Activated T-cell treated with anti-CD3 and anti-CD28 coated beads for 1 hour (primary cell): ENCODE measurements at regions not wholly inside any gene's neighbourhood (a gene's known extent, or its start where the extent isn't known, plus 50 kb on each side); places are given as distances from the start of the nearest gene placed in this dataset.

Experiments used
- DNase-seq: peaks from one replicate; pipeline ENCODE4 v3.0.0-alpha.2; 2020; ENCODE audit warnings: low read depth

DNA sequence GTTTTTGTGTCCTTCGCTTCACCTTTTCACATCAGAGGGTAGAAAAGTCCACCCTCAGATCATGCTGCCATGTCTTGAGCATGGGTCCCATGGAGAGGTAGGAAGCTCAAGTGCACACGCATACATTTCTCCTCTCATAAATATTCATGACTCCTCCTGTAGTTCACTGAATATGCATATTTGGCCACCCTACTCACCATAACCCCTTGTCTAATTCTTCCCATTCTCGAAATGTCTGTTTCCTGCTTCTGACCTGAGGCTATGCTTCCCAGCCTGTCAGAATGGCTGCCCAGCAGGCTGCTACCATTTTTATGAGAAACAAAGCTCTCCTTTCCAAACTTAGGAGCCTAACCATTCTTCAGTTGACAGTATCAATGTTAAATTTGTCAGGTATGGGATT is 86.5 kb downstream of the ADRA2C start:
- DNase-seq = no peak

DNA sequence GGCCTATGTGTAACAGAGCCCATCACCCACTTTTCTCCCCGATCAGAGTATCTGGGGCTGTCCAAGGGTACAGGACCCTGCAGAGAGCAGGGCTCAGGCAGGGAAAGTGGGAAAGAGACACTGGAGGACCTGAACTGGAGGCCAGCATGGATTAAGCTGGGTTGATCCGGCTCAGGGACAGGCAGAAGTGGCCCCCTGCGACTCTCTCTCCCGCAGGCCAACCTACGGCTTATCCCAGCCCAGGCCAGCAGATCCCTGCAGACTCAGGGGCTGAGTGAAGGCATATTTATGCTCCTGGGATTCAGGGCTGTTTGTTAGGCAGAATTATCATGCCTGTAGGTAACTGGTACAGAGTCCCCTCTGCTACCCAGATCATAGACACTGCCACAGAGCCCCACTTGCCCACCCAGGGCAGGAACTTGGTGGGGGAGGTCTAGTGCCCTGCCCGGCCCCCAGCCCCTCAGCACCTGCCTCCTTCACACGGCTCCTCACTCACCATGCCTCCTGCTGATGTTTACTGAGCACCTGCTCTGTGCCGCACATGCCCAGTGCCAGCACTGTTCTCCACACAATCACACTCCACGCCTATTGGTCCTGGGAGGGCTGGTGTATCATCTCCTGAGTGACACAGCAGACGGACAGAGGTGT is 87.3 kb downstream of the ADRA2C start:
- DNase-seq = no peak

DNA sequence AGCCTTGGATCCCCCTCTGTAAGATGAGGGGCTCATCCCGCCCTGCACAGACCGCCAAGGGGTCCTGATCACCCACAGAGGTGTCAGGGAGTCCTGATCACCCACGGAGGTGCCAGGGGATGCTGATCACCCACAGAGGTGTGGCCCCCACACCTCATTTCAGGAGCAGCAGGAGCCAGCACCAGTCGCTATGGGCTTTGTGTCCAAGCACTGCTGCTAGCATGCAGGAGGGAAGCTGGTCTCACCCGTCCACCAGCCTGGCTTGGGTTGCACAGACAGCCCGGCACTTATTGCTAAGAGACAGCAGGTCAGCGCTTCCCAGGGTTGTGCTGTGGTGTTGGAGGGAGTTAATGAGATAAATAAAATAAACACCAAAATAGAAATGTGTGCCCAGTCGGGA is 88.5 kb downstream of the ADRA2C start:
- DNase-seq = no peak

DNA sequence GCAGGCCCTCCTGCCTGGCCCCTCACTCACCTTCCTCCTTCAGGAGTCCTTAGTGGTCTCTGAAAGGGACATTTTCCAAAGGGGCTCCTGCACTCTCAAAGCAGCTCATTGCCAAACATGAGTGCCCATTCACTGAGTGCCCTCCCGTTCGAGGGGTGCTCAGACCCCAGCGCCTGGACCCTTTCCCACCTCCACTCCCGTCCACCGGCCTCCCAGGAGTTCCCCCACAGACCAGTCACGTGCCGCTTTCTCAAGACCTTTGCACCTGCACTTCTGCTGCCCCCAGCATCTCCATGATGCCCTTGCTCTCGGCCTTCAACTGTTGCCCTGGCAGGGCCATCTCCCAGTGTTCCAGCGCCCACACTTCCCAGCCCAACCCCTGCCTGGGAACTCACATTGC is 89.5 kb downstream of the ADRA2C start:
- DNase-seq = no peak

DNA sequence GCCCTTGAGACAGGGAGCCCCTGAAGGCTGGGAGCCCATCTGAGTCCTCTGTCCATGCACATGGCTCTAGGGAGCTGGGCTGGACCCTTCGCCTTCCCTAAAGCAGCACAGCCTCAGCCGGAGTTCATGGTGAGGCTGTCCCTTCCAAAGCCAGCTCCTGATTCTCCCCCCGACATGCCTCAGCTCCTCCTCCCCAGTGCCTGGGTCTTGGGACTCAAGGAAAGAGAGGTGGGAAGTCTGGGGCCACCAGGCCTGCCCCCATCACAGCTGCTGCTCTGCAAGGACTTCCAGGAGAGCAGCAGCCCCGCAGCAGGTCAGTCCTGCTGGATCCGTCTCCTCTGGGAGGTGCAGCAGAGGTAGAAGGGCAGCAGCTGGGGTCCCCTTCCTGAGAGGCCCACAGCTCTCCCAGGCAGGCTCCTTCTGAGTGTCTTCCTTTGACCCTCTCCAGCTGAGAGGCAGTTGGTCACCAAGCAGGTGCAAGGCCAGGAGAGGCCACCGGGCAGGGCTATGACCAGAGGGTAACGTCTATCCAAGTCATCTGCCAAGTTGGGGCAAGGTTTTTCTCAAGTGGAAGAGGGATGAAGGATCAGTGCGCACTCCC is 90.5 kb downstream of the ADRA2C start:
- no peak for DNase-seq

DNA sequence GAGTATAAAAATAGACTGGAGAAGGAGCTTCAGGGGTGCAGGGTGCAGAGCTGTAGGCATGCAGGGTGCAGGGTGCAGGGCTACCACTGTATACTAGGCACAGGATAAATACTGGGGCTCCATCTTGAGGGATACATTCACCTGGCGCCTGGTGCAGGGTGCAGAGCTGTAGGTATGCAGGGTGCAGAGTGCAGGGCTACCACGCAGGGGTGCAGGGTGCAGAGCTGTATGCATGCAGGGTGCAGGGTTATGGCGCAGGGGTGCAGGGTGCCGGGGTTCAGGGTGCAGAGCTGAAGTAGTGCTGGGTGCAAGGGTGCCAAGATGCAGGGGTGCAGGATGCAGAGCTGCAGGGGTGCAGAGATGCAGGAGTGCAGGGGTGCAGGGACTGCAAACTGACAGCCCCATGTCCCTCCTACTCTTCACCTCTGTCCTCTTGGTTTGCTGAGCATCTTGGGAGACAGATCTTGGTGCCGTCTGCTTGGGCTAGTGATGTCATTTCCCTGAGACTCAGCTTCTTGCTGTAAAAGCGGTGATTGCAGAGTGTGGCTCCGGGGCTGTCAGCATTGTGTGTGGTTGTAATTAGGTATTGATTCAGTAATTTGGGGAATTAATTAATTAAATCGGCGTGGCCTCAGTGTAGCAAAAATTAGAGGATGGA is 91.2 kb downstream of the ADRA2C start:
- DNase-seq = no peak

DNA sequence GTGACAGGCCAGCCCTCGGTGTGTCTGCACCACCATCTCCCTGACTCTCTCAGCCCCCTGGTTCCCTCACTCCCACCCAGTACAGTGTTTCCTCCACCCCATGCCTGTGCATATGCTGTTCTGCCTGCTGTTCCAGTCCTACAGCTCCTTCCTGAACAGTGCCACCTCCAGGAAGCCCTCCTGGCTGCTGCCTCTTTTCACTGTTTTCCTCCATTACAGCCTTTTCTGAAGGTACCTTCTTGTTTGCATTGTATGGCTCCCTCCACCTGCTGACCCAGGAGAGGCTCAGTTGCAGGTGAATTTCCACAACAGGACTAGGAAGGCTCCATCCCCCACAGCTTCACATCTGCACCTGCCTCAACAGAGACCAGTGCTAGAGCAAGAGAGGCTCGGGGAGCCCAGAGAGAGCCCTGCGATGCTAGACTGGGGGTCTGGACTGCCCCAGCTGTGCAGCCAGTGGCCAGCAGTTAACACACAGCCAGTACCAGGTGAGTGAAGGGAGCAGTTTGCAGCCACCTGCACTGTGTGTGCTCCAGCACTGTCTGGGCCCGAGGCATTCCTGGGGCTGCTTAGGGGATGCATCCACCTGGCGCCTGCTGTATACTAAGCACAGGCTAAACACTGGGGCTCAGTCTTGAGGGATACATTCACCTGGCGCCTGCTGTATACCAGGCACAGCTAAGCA is 92.0 kb downstream of the ADRA2C start:
- no peak for DNase-seq

DNA sequence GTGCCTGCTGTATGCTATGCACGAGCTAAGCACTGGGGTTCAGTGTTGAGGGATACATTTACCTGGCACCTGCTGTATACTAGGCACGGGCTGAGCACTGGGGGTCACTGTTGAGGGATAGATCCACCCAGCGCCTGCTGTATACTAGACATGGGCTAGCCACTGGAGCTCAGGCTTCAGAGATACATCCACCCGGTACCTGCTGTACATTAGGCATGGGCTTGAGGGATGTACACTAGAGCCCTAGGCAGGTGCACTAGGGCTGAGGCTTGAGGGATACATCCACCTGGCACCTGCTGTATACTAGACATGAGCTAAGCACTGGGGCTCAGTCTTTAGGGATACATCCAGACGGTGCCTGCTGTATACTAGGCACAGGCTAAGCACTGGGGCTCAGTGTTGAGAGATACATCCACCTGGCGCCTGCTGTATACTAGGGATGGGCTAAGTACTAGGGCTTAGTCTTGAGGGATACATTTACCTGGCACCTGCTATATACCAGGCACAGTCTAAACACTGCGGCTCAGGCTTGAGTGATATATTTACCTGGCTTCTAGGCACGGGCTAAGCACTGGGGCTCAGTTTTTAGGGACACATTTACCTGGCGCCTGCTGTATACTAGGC is 92.7 kb downstream of the ADRA2C start:
- no peak for DNase-seq

DNA sequence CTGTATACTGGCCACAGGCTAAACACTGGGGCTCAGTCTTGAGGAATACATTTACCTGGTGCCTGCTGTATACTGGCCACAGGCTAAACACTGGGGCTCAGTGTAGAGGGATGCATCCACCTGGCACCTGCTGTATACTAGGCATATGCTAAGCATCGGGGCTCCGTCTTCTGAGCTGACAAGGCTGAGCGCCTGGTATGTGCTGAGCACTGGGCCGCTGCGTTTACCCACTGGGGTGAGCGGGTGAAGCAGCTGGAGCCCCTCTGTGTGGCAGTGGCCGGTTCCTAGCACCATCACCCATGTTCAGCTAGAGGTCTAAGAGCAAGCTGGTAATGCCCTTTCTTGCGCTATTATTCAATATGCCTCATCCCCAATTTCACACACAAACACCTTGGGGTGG is 93.4 kb downstream of the ADRA2C start:
- DNase-seq = no peak

DNA sequence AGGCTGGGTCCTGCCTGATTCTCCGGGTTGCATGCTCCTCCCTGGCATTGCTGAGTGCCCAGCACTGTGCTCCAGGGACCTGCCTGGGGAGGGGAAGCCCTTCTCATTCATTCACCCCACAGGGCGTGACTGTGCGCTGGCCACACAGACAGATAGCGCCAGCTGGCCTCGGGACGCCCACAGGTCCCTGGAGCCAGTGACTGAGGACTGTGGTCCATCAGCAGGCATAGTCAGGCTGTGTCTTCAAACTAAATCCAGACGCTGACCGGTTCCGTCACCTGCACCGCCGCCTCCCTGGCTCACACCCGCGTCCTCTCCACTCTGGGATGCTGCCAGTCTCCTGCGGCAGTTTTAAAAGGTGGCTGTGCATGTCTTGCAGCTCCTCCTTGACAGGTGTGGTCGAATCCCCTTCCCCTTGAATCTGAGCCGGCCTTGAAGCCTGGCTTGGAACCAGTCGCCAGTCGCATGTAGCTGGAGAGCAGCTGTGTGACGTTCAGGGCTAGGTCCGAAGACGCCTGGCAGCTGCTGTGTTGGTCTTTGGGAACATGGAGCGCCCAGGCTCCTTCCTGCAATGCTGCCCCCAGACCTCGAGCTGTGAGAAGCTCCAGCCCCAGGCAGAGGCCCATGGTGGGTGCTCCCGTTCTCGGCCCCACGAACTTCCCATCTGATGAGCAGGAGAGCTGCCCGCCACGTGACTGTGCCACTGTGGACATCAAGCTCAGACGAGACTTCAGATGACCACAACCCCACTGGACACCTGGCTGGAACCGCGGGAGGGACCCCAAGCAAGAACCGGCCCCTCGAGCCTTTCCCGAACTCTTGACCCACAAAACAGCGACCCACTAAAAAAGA is 94.1 kb downstream of the ADRA2C start:
- no peak for DNase-seq

DNA sequence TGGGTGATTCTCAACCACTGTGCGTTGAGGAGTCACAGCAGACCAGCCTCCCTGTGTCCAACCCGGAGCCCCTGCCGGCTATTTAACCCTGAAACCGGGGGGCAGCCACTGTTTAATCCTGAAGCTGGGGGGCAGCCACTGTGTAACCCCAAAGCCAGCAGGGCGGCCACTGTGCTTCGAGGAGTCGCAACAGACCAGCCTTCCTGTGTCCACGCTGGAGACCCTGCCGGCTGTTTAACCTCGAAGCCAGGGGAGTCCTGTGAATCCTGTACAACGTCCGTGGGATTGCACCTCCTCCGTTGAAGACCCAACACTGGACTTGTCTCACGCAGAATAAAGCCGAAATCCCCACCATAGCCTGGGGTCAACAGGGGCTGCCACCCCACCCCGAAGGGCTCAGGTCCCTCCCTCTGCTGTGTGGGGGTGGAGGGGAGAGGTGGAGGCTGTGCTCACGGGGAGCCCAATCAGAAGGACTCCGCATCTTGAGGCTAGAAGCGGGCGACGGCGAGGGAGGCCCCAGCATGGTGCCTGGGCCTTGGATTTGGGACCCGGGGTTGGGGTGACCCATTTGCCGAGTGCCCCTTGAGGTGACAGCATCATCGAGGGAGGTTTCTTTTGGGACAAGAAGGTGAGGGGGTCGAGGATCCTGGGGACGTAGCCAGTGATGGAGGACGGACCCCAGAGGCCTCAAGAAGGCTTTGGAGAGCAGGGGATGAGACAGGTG is 94.9 kb downstream of the ADRA2C start:
- DNase-seq = no peak

DNA sequence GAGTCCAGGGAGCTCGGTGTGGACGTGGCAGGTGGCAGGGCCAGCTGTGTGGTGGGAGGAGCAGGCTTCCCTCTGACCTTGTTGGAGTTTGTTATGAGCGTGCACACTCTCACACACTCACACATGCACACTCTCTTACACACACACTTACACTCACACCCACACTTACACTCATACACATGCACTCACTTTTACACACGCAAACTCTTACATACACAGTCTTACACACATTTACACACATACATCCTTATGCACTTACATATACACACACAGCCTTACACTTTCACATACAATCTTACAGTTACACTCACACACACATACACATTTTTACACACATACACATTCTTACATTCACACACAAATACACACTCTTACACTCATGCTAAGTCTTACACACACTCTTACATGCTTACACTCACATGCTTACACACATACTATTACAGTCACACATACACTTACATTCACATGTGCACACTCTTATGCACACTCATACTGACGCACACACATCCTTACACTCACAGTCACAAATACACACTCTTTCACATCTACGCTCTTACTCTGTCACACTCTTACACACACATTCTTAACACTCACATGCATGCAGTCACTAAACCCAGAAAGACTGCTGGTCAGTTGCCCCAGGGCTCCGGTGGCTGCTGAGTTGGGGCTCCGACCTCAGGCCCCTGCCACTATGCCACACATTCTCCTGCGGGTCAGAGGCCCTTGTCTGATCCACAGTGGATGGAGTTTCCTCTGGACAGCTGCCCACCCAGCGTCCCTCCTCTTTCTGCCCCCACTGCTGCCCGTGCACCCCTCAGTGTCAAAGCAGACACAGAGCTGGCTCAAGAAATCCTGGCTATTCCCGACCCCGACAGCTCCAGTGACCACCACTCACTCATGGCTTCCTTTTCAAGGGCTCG is 95.8 kb downstream of the ADRA2C start:
- DNase-seq = no peak

DNA sequence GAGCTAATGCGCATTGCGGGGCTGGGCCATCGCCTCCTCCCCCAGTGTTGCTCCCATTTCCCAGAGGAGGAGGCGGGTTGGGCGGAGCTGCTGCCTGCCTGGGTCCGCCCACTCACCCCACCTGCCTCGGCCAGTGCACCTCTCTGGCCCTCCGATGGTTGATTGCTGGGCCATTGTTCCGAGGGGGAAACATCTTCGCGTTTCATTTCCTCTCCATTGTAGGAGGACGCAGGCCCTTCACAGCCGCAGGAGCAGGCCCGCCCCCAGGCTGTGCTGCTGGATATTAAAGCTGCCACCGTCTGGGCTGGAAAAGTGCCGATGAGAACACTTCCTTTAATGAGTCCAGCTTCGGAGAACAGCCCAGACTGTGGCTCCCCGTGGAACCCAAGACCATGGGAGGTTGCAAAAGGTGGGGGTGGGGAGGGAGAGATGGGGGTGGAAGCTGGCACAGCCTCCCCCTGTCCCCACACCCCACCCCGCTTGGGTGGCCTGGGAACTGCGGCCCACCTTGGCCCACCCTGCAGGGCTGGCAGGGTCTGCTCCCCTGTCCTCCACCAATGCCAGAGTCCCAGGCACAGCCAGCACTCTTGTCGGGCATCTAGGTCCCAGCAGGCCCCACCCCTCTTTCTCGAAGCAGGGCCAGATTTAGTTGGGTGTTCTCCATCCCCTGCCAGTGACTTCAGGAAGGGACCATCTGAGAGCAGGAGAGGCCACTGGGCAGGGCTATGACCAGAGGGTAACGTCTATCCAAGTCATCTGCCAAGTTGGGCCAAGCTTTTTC is 96.6 kb downstream of the ADRA2C start:
- no peak for DNase-seq

DNA sequence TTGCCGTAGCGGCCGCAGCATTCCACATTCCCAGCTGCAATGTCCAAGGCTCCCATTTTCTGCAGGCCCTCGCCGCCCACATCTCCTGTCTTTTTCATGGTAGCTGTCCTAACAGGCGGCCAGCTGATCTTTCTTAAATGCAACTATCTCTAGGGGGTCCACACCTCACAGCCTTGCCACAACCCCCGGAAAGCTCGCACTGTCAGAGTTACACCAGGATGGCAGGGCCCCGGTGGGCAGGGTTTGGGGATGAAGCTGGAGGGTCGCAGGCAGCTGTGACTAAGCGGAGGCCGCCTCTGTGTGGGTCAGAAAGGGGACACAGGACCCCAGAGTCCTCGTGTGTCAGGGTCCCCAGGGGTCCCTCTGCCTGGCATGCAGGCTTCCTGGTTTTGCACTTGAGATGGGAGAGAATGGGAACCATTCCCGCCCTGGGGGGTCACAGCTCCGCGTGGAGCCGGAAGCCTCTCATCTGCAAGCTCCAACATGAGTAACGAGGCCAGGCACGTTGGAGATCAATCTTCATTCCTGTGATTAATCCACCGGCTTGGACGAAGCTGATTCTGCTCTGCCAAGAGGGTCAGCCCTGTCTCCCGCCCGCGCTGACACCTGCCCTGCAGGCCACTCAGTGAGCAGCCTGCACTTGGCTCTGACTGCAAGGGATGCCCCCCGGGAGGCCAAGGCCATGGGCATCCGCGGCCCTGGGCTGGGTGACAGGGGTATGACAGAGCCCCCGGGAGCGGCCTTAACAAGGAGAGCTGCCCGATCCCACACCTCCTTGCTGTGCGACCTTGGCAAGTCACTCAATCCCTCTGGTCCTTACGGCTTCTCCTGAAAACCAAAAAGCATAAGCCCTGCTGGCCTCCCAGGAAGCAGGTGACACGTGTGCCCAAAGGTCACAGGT is 97.9 kb downstream of the ADRA2C start:
- DNase-seq = no peak

DNA sequence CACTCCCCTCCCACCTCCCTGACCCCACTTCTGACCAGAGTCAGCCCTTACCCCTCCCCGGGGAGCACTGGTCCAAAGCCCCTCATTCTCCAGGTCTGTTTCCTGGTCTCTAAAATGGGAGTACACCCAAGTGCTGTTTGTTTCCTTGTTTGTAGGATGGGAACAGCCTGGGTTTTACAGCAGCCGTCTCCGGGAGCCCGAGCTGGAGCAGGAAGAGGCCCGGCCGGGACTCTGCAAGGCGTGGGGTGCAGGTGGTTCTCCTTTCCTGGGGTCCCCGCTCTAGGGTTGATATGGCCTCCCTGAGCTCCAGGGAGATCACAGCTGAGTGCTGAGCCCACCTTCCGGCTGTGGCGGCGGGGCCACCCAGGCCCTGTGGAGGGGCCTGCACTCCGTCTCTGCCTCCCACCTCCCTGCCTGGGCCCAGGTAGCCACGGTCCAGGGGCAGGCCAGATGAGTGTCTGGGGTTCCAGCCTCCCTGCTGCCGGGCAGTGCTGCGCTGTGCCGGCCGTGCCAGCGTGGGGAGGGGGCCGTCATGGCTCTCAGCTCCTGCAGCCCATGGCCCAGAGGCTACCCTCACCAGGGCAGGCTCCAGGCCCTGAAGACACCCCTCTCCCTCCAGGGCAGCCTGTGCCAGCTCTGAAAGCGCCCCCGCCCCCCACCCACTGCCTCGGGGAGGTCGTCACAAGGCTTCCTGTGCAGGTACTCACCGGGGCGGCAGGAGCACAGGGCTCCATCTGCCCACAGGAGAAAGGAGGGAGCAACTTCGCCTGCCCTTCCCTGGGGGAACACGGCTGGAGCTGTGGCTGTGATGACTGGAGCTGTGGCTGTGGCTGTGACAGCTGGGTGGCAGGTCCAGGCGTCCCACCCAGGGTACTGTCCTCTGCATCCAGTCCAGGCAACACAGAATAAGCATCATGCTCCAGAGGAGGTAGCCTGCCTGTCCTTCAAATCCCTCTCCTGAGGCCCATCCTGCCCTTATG is 98.8 kb downstream of the ADRA2C start:
- DNase-seq = no peak

DNA sequence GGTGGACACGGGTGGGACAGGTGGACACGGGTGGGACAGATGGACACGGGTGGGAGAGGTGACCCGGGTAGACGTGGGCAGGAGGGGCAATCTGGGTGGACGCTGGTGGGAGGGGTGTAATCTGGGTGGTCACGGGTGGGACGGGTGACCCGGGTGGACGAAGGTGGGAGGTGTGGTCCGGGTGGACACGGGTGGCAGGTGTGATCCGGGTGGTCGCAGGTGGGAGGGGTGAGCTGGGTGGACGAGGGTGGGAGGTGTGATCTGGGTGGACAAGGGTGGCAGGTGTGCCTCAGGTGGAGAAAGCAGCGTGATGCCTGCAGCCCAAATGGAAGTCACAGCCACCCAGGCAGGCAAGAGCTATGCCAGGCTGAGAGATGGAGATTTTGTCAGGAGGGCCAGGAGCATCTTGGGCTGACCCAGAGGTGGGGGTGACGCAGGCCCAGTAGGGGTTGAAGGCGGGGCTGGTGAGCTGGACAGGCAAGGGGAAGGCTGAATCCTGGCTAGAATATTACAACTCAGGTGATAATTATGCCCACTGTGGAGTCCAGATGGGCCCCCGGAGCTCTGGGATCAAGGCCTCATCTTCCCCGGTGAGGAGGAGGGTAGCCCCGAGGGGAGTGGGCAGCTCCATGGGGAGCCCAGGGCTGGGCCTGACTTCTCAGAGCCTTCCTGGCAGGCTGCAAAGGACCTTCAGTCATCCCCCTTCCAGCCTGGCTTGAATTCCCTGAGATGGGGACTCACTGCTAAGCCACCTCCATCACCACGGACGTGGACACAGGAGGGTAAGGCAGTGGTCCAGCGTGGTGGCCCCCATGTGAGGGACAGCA is 100.0 kb downstream of the ADRA2C start:
- no peak for DNase-seq
